ENCODE measurements at regions not wholly inside any gene's neighbourhood (a gene's known extent, or its start where the extent isn't known, plus 50 kb on each side); places are given as distances from the start of the nearest gene placed in this dataset.

GRCh38 chr3:82355228-82355627 is 593.8 kb upstream of the GBE1 start:
- CTCF ChIA-PET: no interaction called here
- POLR2A ChIA-PET: no interaction called here
- no peak for TF ChIP-seq SP1 (IDR thresholded peaks at IDR 0.05)
- TF ChIP-seq ZNF384 (IDR thresholded peaks at IDR 0.05): no peak
- no peak for TF ChIP-seq ELF4 (IDR thresholded peaks at IDR 0.05)
- TF ChIP-seq BHLHE40 (IDR thresholded peaks at IDR 0.05; ENCODE audit: borderline replicate concordance): no peak
- TF ChIP-seq NFRKB (IDR thresholded peaks at IDR 0.05): no peak
- DNase-seq (ENCODE audit: extremely low spot score): no peak

GRCh38 chr3:82354228-82354627 is 592.8 kb upstream of the GBE1 start:
- ChIA-PET CTCF (no interaction called here), POLR2A (no interaction called here)
- no peak for DNase-seq (ENCODE audit: extremely low spot score)
- TF ChIP-seq ZNF384 (IDR thresholded peaks at IDR 0.05): no peak
- no peak for TF ChIP-seq TARDBP (IDR thresholded peaks at IDR 0.05)
- TF ChIP-seq BHLHE40 (IDR thresholded peaks at IDR 0.05; ENCODE audit: borderline replicate concordance): no peak
- no peak for TF ChIP-seq ARNT (IDR thresholded peaks at IDR 0.05)
- TF ChIP-seq ELF4 (IDR thresholded peaks at IDR 0.05): no peak
- TF ChIP-seq LEF1 (IDR thresholded peaks at IDR 0.05; ENCODE audit: borderline replicate concordance): no peak
- TF ChIP-seq FOXK2 (IDR thresholded peaks at IDR 0.05): no peak
- no peak for TF ChIP-seq HDGF (IDR thresholded peaks at IDR 0.05; ENCODE audit: borderline replicate concordance)
- no peak for TF ChIP-seq FOXA1 (IDR thresholded peaks at IDR 0.05)
- no peak for TF ChIP-seq L3MBTL2 (conservative IDR thresholded peaks at IDR 0.05)
- TF ChIP-seq SP1 (IDR thresholded peaks at IDR 0.05): no peak
- no peak for TF ChIP-seq FOXM1 (IDR thresholded peaks at IDR 0.05; ENCODE audit: borderline replicate concordance)
- no peak for TF ChIP-seq SUZ12 (IDR thresholded peaks at IDR 0.05)
- TF ChIP-seq PKNOX1 (IDR thresholded peaks at IDR 0.05): no peak
- no peak for TF ChIP-seq CTBP1 (IDR thresholded peaks at IDR 0.05; ENCODE audit: borderline replicate concordance)
- no peak for TF ChIP-seq NFRKB (IDR thresholded peaks at IDR 0.05)

DNA sequence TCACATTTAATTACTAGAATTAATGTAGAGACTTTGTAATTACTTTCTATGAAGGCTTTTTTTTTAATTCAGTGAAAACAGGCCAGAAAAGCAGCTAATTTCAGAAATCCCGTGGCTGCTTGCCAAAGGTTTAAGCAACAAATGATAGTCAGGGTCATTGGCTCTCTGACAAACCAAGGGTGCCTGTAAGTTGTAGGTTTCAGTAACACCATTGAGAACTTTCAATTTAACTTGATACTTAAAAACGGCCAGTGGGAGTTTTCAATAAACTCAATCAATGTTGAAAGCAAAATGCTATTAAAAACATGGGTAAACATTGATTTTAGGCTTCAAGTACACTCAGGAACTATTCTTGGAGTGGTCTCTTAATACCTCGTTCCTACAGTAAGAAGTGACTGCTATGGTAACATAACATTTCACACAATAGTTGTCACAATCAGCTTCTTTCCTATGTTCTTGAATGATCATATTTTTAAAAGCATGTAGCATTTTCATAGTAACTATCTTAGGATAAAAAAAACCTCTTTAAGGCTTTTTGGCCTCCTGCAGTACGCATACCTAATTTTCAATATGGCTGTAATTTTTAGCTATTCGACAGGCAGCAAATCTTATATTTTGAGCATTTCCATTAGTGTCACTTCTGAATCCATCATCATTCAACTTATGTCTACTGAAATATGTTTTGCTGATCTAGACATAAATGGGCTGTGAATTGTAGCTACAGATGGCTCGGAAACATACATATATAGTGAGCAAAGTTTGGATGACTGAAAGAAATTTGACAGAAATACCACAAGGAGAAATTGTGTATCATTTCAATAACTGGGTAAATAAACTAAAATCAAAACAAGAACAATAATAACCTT is 592.1 kb upstream of the GBE1 start:
- TF ChIP-seq BHLHE40 (IDR thresholded peaks at IDR 0.05; ENCODE audit: borderline replicate concordance): no peak
- TF ChIP-seq HDGF (IDR thresholded peaks at IDR 0.05; ENCODE audit: borderline replicate concordance): no peak
- no peak for TF ChIP-seq FOXK2 (IDR thresholded peaks at IDR 0.05)
- ChIA-PET POLR2A (no interaction called here), CTCF (no interaction called here)
- no peak for DNase-seq (ENCODE audit: extremely low spot score)

DNA sequence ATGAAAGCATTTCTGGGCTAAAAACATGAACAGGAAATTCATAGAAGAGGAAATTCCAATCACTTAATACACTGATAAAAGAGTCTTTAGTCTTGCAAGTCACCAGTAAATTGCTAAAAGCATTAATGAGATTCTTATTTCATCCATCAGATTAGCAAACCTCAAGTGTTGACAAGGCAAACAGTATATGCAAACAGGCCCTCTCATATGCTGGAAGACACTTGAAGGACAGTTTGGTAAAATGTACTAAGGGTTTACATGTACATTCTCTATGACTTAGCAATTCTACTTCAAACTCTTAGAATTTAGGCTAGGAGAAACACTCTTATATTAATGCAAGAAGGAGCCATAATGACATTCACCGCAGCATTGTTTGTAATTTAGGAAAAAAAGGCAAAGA is 586.1 kb upstream of the GBE1 start:
- TF ChIP-seq ZNF384 (IDR thresholded peaks at IDR 0.05) (no peak), FOXM1 (IDR thresholded peaks at IDR 0.05; ENCODE audit: borderline replicate concordance) (no peak), BHLHE40 (IDR thresholded peaks at IDR 0.05; ENCODE audit: borderline replicate concordance) (no peak), TARDBP (IDR thresholded peaks at IDR 0.05) (no peak), FOXA1 (IDR thresholded peaks at IDR 0.05) (no peak), ARNT (IDR thresholded peaks at IDR 0.05) (no peak), LEF1 (IDR thresholded peaks at IDR 0.05; ENCODE audit: borderline replicate concordance) (no peak), CTBP1 (IDR thresholded peaks at IDR 0.05; ENCODE audit: borderline replicate concordance) (no peak), L3MBTL2 (conservative IDR thresholded peaks at IDR 0.05) (no peak), NFRKB (IDR thresholded peaks at IDR 0.05) (no peak), PKNOX1 (IDR thresholded peaks at IDR 0.05) (no peak), ELF4 (IDR thresholded peaks at IDR 0.05) (no peak), SP1 (IDR thresholded peaks at IDR 0.05) (no peak), FOXK2 (IDR thresholded peaks at IDR 0.05) (no peak), HDGF (IDR thresholded peaks at IDR 0.05; ENCODE audit: borderline replicate concordance) (no peak), SUZ12 (IDR thresholded peaks at IDR 0.05) (no peak)
- POLR2A ChIA-PET: no interaction called here
- CTCF ChIA-PET: no interaction called here
- no peak for DNase-seq (ENCODE audit: extremely low spot score)

DNA sequence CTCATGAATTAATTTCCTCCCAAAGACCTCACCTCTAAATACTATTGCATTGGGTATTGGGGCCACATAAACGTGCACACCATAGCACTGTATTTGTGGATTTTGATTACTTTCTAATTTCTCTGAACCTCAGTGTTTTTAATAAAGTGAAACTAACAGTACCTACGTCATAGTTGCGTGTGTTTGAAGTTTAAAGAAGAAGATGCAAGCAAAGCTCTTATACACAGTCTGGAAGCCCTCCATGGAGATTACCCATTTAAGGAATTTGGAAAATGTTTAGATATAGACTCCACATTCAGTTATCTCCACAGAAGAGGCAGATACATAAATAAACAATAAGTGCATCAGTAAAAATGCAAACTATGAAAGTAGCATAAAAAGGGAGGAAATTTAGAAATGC is 581.1 kb upstream of the GBE1 start:
- ChIA-PET CTCF (no interaction called here), POLR2A (no interaction called here)
- TF ChIP-seq NFRKB (IDR thresholded peaks at IDR 0.05): no peak
- TF ChIP-seq SP1 (IDR thresholded peaks at IDR 0.05): no peak
- no peak for TF ChIP-seq FOXM1 (IDR thresholded peaks at IDR 0.05; ENCODE audit: borderline replicate concordance)
- no peak for TF ChIP-seq LEF1 (IDR thresholded peaks at IDR 0.05; ENCODE audit: borderline replicate concordance)
- no peak for TF ChIP-seq BHLHE40 (IDR thresholded peaks at IDR 0.05; ENCODE audit: borderline replicate concordance)
- no peak for TF ChIP-seq PKNOX1 (IDR thresholded peaks at IDR 0.05)
- no peak for TF ChIP-seq TARDBP (IDR thresholded peaks at IDR 0.05)
- no peak for TF ChIP-seq HDGF (IDR thresholded peaks at IDR 0.05; ENCODE audit: borderline replicate concordance)
- no peak for TF ChIP-seq FOXK2 (IDR thresholded peaks at IDR 0.05)
- no peak for TF ChIP-seq ELF4 (IDR thresholded peaks at IDR 0.05)
- TF ChIP-seq ARNT (IDR thresholded peaks at IDR 0.05): no peak
- no peak for TF ChIP-seq L3MBTL2 (conservative IDR thresholded peaks at IDR 0.05)
- TF ChIP-seq SUZ12 (IDR thresholded peaks at IDR 0.05): no peak
- TF ChIP-seq CTBP1 (IDR thresholded peaks at IDR 0.05; ENCODE audit: borderline replicate concordance): no peak
- TF ChIP-seq ZNF384 (IDR thresholded peaks at IDR 0.05): no peak
- no peak for TF ChIP-seq FOXA1 (IDR thresholded peaks at IDR 0.05)
- DNase-seq (ENCODE audit: extremely low spot score): no peak

GRCh38 chr3:82329300-82329699 is 567.9 kb upstream of the GBE1 start:
- no peak for DNase-seq (ENCODE audit: extremely low spot score)
- ChIA-PET POLR2A (no interaction called here), CTCF (no interaction called here)
- TF ChIP-seq BHLHE40 (IDR thresholded peaks at IDR 0.05; ENCODE audit: borderline replicate concordance): no peak
- TF ChIP-seq ARNT (IDR thresholded peaks at IDR 0.05): no peak
- TF ChIP-seq FOXM1 (IDR thresholded peaks at IDR 0.05; ENCODE audit: borderline replicate concordance): no peak
- TF ChIP-seq LEF1 (IDR thresholded peaks at IDR 0.05; ENCODE audit: borderline replicate concordance): no peak
- TF ChIP-seq PKNOX1 (IDR thresholded peaks at IDR 0.05): no peak
- no peak for TF ChIP-seq TARDBP (IDR thresholded peaks at IDR 0.05)
- no peak for TF ChIP-seq L3MBTL2 (conservative IDR thresholded peaks at IDR 0.05)
- TF ChIP-seq ZNF384 (IDR thresholded peaks at IDR 0.05): no peak
- TF ChIP-seq NFRKB (IDR thresholded peaks at IDR 0.05): no peak
- TF ChIP-seq SP1 (IDR thresholded peaks at IDR 0.05): no peak
- TF ChIP-seq HDGF (IDR thresholded peaks at IDR 0.05; ENCODE audit: borderline replicate concordance): no peak
- no peak for TF ChIP-seq SUZ12 (IDR thresholded peaks at IDR 0.05)
- TF ChIP-seq FOXA1 (IDR thresholded peaks at IDR 0.05): no peak
- no peak for TF ChIP-seq ELF4 (IDR thresholded peaks at IDR 0.05)
- TF ChIP-seq CTBP1 (IDR thresholded peaks at IDR 0.05; ENCODE audit: borderline replicate concordance): no peak
- TF ChIP-seq FOXK2 (IDR thresholded peaks at IDR 0.05): no peak

All from HEK293T (cell line).